B cell (primary cell): ENCODE measurements at regions not wholly inside any gene's neighbourhood (a gene's known extent, or its start where the extent isn't known, plus 50 kb on each side); places are given as distances from the start of the nearest gene placed in this dataset.
A peak's percentile ranks its signal among the peaks of the same experiment; 100 is the strongest.

Experiments used
- ATAC-seq: fragments of 200-7000 bp; cut with Tn5 transposase; one replicate; pipeline ENCODE4 v1.10.0; 2021; ENCODE audit warnings: low read depth, mild to moderate bottlenecking, moderate number of reproducible peaks, moderate library complexity
- CTCF ChIA-PET: fragments of 350-600 bp; sonication (Branson Sonifier 250); formaldehyde crosslinking; loops from one replicate; lab custom pipeline; 2021; ENCODE audit warnings: antibody characterized with exemption, inconsistent platforms; lab: Charles Lee
- POLR2A ChIA-PET: fragments of 350-600 bp; sonication (Branson Sonifier 250); formaldehyde crosslinking; loops from one replicate; lab custom pipeline; 2021; ENCODE audit warnings: antibody characterized with exemption; lab: Charles Lee
- DNase-seq: peaks from one replicate; pipeline ENCODE4 v3.0.0; 2013
- H2AFZ ChIP-seq: 2 replicates; pipeline ENCODE4 v1.6.1; 2012; ENCODE audit warnings: mild to moderate bottlenecking, low read depth, low read length; ENCODE audit not compliant: insufficient read depth, poor library complexity, severe bottlenecking
- H3K27ac ChIP-seq, 2 donors: 1 replicate in 1 of 2; 2 replicates in 1 of 2; pipeline ENCODE4 v1.5.1; 2012 to 2013; ENCODE audit warnings: low read length in 2 of 2, mild to moderate bottlenecking in 2 of 2, moderate library complexity in 1 of 2
- H3K27me3 ChIP-seq, 4 experiments: fragments of 200-600 bp in 1 of 4; sonication (generic) in 1 of 4; replicated peaks in 1 of 4; 1 replicate in 2 of 4; 2 replicates in 2 of 4; pipeline versions ENCODE4 v1.6.1 to v1.7.0; 2013 to 2016; ENCODE audit warnings: low read length in 3 of 4, mild to moderate bottlenecking in 2 of 4, mixed read lengths in 1 of 4, moderate library complexity in 1 of 4; ENCODE audit not compliant: insufficient read depth in 4 of 4, control insufficient read depth in 3 of 4; ENCODE audit errors: control extremely low read depth in 1 of 4
- H3K36me3 ChIP-seq, 2 experiments: replicated peaks in 1 of 2; 1 replicate in 1 of 2; 2 replicates in 1 of 2; pipeline versions ENCODE4 v1.6.1 to v1.7.1; 2013; ENCODE audit warnings: low read length in 1 of 2; ENCODE audit not compliant: insufficient read depth in 2 of 2, control insufficient read depth in 1 of 2; ENCODE audit errors: control extremely low read depth in 1 of 2, extremely low read depth in 1 of 2
- H3K4me1 ChIP-seq, 2 donors: fragments of 200-600 bp in 1 of 2; sonication (generic) in 1 of 2; 1 replicate in 1 of 2; 2 replicates in 1 of 2; pipeline versions ENCODE4 v1.5.1 to v1.6.1; 2013 to 2017; ENCODE audit warnings: low read length in 2 of 2; ENCODE audit not compliant: control insufficient read depth in 2 of 2, insufficient read depth in 2 of 2
- H3K4me2 ChIP-seq: replicated peaks from 2 replicates; pipeline ENCODE3; 2012; ENCODE audit warnings: mild to moderate bottlenecking, low read depth, low read length; ENCODE audit not compliant: poor library complexity, severe bottlenecking
- H3K4me3 ChIP-seq, 5 experiments: fragments of 200-600 bp in 1 of 5; sonication (generic) in 1 of 5; 1 replicate in 3 of 5; 2 replicates in 2 of 5; pipeline versions ENCODE4 v1.5.1 to v1.7.0; 2011 to 2016; ENCODE audit warnings: low read length in 4 of 5, mild to moderate bottlenecking in 4 of 5, low read depth in 2 of 5, control low read depth in 1 of 5, moderate library complexity in 1 of 5; ENCODE audit not compliant: insufficient read depth in 1 of 5; ENCODE audit errors: control extremely low read depth in 1 of 5, extremely low read depth in 1 of 5
- H3K79me2 ChIP-seq: fragments of 200-600 bp; sonication (generic); one replicate; pipeline ENCODE4 v1.6.0; 2016; ENCODE audit warnings: low read length; ENCODE audit not compliant: control insufficient read depth, insufficient read depth
- H3K9ac ChIP-seq: fragments of 200-600 bp; sonication (generic); 2 replicates; pipeline ENCODE4 v1.6.1; 2017; ENCODE audit warnings: mild to moderate bottlenecking, low read length, moderate library complexity
- H3K9me3 ChIP-seq, 3 donors: one replicate each; pipeline versions ENCODE4 v1.6.1 to v1.7.1; 2013; ENCODE audit warnings: low read length in 2 of 3; ENCODE audit not compliant: control insufficient read depth in 2 of 3, insufficient read depth in 1 of 3; ENCODE audit errors: control extremely low read depth in 1 of 3
- H4K20me1 ChIP-seq: 2 replicates; pipeline ENCODE4 v1.6.0; 2012; ENCODE audit warnings: mild to moderate bottlenecking, low read length; ENCODE audit not compliant: insufficient read depth, control insufficient read depth, poor library complexity, severe bottlenecking
- H3K27ac Mint-ChIP-seq: one replicate; pipeline ENCODE4 v1.8.0; 2021; ENCODE audit warnings: mixed read lengths
- H3K27me3 Mint-ChIP-seq: one replicate; pipeline ENCODE4 v1.8.0; 2021; ENCODE audit warnings: mixed read lengths
- H3K4me1 Mint-ChIP-seq: one replicate; pipeline ENCODE4 v1.8.0; 2021; ENCODE audit warnings: mixed read lengths
- H3K4me3 Mint-ChIP-seq: one replicate; pipeline ENCODE4 v1.8.0; 2021; ENCODE audit warnings: mixed read lengths
- H3K9me3 Mint-ChIP-seq: one replicate; pipeline ENCODE4 v1.8.0; 2022; ENCODE audit warnings: mixed read lengths; ENCODE audit not compliant: insufficient read depth
- CTCF ChIP-seq: fragments of 200-600 bp; IDR thresholded peaks from one replicate; pipeline ENCODE4 v1.8.0; 2022; ENCODE audit warnings: antibody characterized with exemption, mild to moderate bottlenecking
- EZH2 ChIP-seq: IDR thresholded peaks from 2 replicates; pipeline ENCODE4 v1.6.1; 2012; ENCODE audit warnings: borderline replicate concordance, low read depth, mild to moderate bottlenecking, moderate library complexity, low read length; ENCODE audit not compliant: insufficient read depth, poor library complexity, severe bottlenecking
- WGBS: methylation state at CpG from one replicate; pipeline ENCODE4 v1.1.5; 2013; ENCODE audit warnings: missing lambda C conversion rate; ENCODE audit not compliant: insufficient coverage; 5-methylcytosine and 5-hydroxymethylcytosine counted together
- intact Hi-C: fragments of 100-400 bp; cut with micrococcal nuclease; formaldehyde crosslinking; loops from one replicate; pipeline ENCODE4 v1.10.0; 2022

DNA sequence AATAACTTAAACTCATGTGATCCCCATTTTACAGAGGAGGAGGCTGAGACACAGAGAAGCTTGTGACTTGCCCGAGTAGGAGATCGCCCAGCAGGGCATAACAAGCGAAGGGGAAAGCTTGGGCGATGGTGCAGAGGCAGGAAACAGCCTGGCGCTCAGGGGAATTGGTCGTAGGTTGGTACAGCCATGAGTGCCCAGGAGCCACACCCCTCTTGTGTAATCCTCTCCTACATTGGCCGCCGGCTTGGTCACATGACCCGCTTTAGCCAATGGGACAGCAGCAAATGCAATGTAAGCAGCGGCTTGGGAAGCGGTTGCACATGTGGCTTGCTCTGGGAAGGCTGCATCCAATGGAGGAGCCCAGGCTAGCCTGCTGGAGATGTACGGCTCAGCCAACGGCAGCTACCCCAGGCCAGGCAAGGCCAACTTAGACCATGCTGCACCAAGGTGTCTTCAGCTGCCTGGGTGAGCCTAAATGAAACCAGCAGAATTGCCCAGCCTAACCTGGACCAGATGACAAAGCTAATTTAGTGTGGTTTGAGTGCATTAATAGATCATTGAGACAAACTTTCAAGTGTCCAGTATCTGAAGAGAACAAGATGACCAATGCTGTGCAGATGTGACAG is 50.3 kb upstream of the SLC6A6 start:
- POLR2A ChIA-PET = no interaction called here

More for the DNA sequence above, 50.3 kb upstream of the SLC6A6 start:
- Histone ChIP-seq H3K27ac (no peak overlapping the region), H4K20me1 (no peaks in the 10 kb centered on the region), H3K9me3 (peaks cover 0 to 7% (median 0%) of the 10 kb centered on the region in 3 donors), H3K36me3 (no peaks in the 10 kb centered on the region), H3K4me3 (no peak overlapping the region), H3K79me2 (no peaks in the 10 kb centered on the region), H3K4me2 (no peak overlapping the region), H2AFZ (no peak overlapping the region), H3K27me3 (peaks cover 0 to 3% (median 0%) of the 10 kb centered on the region in 4 experiments), H3K4me1 (no peaks in the 10 kb centered on the region), H3K9ac (no peak overlapping the region)
- TF ChIP-seq EZH2 = no peak
- no peak for TF ChIP-seq CTCF
- Mint-ChIP-seq H3K27me3 (peaks cover 7% of the 10 kb centered on the region), H3K9me3 (no peaks in the 10 kb centered on the region), H3K4me1 (no peaks in the 10 kb centered on the region), H3K4me3 (no peak overlapping the region), H3K27ac (no peak overlapping the region)
- CTCF ChIA-PET = no interaction called here
- DNase-seq (peak; percentile 15), ATAC-seq (peak; percentile 45)
- intact Hi-C loops = no loop called here
- 85% methylated on average over 12 of the region's 13 CpGs for WGBS
